GM10248 (cell line): ENCODE measurements at regions not wholly inside any gene's neighbourhood (a gene's known extent, or its start where the extent isn't known, plus 50 kb on each side); places are given as distances from the start of the nearest gene placed in this dataset.

ENCODE experiments used
- CTCF ChIA-PET: fragments of 300-600 bp; sonication (Branson Sonifier 250); formaldehyde crosslinking; extraction: SDS; loops from one replicate; lab custom pipeline; 2021; ENCODE audit warnings: antibody characterized with exemption; lab: Yijun Ruan, JAX
- POLR2A ChIA-PET: fragments of 350-650 bp; sonication (Branson Sonifier 250); formaldehyde crosslinking; extraction: SDS; loops from one replicate; lab custom pipeline; 2020; ENCODE audit warnings: antibody characterized with exemption; lab: Yijun Ruan, JAX
- DNase-seq: peaks from one replicate; pipeline ENCODE4 v3.0.0; 2012; ENCODE audit errors: extremely low spot score
- TF ChIP-seq, protein P1 (sequence below): IDR thresholded peaks from 2 replicates; pipeline ENCODE4 v1.5.1; 2012; ENCODE audit warnings: mild to moderate bottlenecking, low read depth; ENCODE audit errors: extremely low read depth, missing control alignments, control extremely low read depth

DNA sequence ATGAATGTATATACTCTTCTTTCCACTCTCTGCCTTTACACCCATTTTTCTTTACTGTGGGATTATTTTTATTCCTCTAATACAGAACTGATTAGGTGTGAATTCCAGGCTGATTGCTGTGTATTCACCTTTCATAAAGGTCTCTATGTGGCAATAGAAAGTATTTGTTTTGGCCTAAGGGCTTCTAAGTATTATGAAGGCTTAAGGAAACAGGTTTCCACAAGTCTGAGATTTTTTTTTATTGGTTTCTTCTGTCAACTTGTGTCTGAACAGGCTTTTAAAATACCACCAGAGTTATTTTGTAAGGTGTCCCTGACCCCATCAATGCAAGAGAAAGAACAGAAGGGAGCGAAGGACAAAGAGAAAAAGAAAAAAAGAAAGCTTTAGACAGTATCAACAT, 1102.0 kb upstream of the SPRY2 start:
- TF ChIP-seq, protein P1, sequence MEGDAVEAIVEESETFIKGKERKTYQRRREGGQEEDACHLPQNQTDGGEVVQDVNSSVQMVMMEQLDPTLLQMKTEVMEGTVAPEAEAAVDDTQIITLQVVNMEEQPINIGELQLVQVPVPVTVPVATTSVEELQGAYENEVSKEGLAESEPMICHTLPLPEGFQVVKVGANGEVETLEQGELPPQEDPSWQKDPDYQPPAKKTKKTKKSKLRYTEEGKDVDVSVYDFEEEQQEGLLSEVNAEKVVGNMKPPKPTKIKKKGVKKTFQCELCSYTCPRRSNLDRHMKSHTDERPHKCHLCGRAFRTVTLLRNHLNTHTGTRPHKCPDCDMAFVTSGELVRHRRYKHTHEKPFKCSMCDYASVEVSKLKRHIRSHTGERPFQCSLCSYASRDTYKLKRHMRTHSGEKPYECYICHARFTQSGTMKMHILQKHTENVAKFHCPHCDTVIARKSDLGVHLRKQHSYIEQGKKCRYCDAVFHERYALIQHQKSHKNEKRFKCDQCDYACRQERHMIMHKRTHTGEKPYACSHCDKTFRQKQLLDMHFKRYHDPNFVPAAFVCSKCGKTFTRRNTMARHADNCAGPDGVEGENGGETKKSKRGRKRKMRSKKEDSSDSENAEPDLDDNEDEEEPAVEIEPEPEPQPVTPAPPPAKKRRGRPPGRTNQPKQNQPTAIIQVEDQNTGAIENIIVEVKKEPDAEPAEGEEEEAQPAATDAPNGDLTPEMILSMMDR = no peak
- DNase-seq = no peak
- CTCF ChIA-PET = no interaction called here
- POLR2A ChIA-PET = no interaction called here

DNA sequence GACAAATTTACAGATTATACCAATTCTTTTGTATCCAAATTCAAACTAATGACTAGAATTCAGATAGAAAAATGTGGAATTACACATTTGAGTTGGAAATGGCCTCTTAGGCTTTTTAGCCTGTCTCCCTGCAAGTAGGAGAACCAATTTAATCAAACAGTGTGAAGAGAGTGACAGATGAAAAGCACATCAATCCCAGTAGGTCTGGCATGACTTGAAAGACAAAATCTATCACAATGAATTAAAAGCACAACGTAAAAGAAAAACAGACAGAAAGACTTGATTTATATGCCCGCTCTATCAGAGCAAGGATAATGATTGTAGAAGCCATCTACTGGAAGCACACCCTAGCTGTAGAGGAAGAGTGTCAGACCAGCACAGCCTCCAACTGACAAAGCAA, 1084.4 kb upstream of the SPRY2 start:
- TF ChIP-seq, protein P1 = no peak
- ChIA-PET POLR2A (no interaction called here), CTCF (no interaction called here)

DNA sequence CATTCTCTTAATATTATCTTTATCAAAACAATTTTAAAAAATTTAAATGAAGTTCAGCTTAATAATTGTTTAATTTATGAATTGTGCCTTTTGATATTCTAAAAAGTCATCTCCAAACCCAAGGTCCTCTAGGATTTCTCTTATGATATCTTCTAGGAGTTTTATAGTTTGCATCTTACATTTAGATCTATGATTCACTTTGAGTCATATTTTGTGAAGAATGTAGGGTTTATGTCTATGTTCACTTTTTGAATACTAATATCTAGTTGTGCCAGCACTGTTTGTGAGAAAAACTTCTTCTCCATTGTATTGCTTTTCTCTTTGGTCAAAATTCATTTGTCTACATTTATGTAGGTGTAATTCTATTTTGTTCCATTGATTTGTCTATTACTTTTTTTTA, 1068.4 kb upstream of the SPRY2 start:
- DNase-seq = no peak
- ChIA-PET CTCF (no interaction called here), POLR2A (no interaction called here)

More for the DNA sequence above, 1084.4 kb upstream of the SPRY2 start:
- DNase-seq = no peak

DNA sequence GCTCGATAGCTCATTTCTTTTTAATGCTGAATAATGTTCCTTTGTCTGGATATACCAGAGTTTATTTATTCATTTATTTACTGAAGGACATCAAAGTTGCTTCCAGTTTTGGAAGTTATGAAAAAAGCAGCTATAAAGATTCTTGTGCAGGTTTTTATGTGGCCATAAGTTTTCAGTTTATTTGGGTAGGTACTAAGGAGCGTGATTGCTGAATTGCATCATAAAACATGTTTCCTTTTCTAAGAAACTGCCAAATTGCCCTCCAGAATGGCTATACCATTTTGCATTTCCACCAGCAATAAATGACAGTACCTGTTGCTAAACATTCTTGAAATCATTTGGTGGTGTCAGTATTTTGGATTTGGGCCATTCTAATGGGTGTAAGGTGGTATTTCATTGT, 1067.7 kb upstream of the SPRY2 start:
- ChIA-PET CTCF (no interaction called here), POLR2A (no interaction called here)
- TF ChIP-seq, protein P1 = no peak
- DNase-seq = no peak

More for the DNA sequence above, 1068.4 kb upstream of the SPRY2 start:
- TF ChIP-seq, protein P1 = no peak

DNA sequence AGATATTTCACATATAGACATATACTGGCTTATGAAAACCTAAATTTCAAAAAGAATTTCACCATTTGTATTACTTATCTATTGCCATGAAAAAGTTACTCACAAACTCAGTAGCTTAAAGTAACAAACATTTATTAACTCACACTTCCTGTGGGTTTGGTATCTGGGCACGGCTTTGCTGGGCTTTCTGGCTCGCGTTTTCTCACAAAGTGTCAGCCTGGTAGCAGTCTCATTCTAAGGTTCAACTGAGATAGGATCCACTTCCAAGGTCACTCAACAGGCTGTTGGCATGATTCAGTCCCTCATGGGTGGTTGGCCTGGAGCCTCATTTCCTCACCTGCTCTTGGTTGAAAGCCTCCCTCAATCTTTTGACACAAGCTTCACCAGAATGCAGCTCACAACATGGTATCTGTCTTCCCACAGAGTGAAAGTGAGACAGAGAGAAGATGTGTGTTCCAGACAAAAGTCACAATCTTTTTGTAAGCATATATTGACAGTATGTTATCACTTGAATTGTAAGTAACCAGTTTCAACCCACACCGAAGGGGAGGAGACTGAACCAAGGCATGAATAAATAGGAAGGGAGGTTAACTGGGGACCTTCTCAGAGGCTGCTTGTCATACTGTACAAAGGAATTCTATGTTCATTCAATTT, 1065.8 kb upstream of the SPRY2 start:
- CTCF ChIA-PET = interaction anchor here (1.2 kb wide), 1 partner anchor 24 kb away, joined by 3 read pairs; no protein-coding TSS in a partner anchor
- POLR2A ChIA-PET = no interaction called here
- DNase-seq = no peak
- TF ChIP-seq, protein P1 = no peak

DNA sequence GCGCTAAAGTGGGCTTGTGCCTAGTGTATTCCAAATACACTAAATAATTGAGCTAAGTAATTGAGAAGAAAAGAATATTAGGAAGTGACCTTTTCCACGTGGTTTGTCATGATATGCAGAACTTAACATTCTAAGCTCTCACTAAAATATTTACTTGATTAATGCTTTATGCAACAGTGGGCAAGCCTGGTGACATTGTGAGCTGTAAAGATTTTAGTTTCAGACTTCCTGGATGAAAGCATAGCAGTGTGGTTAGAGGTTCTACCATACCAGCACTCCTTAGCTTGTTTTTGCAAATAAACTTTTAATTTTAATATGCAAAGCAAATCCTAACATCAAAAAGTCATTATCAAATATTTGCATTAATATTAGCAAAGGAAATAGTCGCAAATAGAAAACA, 1065.1 kb upstream of the SPRY2 start:
- TF ChIP-seq, protein P1 = no peak
- DNase-seq = no peak
- POLR2A ChIA-PET = no interaction called here
- CTCF ChIA-PET = interaction anchor here (1.2 to 1.4 kb wide), 2 partner anchors 11 to 23 kb away, joined by 3 read pairs; no protein-coding TSS in a partner anchor

DNA sequence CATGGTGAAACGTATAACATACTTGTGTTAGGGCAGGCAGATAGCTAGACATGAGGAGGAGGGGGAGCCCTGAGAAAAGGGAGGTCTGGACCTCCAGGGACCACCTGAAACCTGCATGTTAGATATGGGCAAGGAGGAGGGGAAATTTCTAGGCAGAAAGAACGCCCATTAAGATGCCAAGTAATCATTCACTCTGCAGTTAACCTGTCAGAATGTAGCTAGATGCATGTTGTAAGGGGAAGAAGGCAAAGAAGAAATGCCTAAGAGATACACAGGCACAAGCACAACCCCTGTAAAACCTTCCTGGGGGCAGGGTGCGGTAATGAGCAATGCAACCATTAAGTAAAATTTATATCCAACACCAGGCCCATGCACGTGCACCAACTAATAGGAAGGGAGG, 1055.3 kb upstream of the SPRY2 start:
- no peak for DNase-seq
- TF ChIP-seq, protein P1 = no peak
- CTCF ChIA-PET = no interaction called here
- POLR2A ChIA-PET = no interaction called here
